ENCODE measurements at regions not wholly inside any gene's neighbourhood (a gene's known extent, or its start where the extent isn't known, plus 50 kb on each side); places are given as distances from the start of the nearest gene placed in this dataset.

DNA sequence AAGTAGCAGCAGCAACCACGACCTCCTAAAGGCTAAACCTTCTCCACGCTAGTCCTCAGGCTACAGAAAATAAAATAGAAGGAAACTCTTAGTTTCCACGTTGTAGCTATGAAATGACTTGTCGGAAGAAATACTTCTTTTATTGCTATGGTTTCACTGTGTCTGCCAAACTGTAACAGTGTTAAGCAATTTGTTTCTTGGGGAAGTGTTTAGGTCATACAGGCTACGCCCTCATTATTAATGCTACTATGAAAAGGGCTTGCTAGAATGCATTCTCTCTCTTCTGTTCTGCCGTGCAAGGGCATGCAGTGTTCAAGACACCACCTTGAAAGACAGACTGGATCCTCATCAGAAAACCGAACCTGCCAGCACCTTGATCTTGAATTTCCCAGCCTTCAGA is 462.7 kb downstream of the PLOD2 start:
- H3K9me3 Mint-ChIP-seq, result no peaks in the 10 kb centered on the region
- whole genome bisulfite sequencing (ENCODE audit: extremely low coverage, insufficient read length, low lambda C conversion rate), result no CpG with 5 or more reads among the region's 7 CpGs
- H3K4me1 Mint-ChIP-seq, result peaks cover 2 to 5% of the 10 kb centered on the region in 2 experiments; a peak in 3 of 4 replicates

More for the DNA sequence above, 462.7 kb downstream of the PLOD2 start:
- Histone ChIP-seq H2BK12ac (ENCODE audit: insufficient read length, low read depth, low read length) (no peak overlapping the region), H3K4me2 (ENCODE audit: insufficient read depth, insufficient read length, low read length) (no peak overlapping the region), H4K8ac (replicated peaks; ENCODE audit: insufficient read length, low read depth, low read length) (no peak overlapping the region), H3K27me3 (ENCODE audit: insufficient read depth, low read length) (no peaks in the 10 kb centered on the region), H2AFZ (ENCODE audit: low read length) (no peak overlapping the region), H4K91ac (ENCODE audit: insufficient read length, low read depth, low read length) (no peak overlapping the region), H3K27ac (ENCODE audit: insufficient read length, low read depth, low read length) (no peak overlapping the region), H2AK5ac (ENCODE audit: insufficient read length, low read length) (no peak overlapping the region), H2BK15ac (ENCODE audit: low read depth, low read length) (no peak overlapping the region), H3K23me2 (ENCODE audit: insufficient read length, low read depth, low read length, poor library complexity, severe bottlenecking) (no peaks in the 10 kb centered on the region), H2BK20ac (ENCODE audit: low read depth, low read length, poor library complexity, severe bottlenecking) (no peak overlapping the region), H3K9ac (ENCODE audit: extremely low read depth, insufficient read length, low read length) (no peak overlapping the region), H4K5ac (ENCODE audit: insufficient read length, low read depth, low read length) (no peak overlapping the region), H3K4me1 (ENCODE audit: insufficient read depth, low read length) (no peaks in the 10 kb centered on the region), H3K9me3 (ENCODE audit: control insufficient read depth, low read depth, low read length) (no peaks in the 10 kb centered on the region), H2BK5ac (ENCODE audit: insufficient read length, low read length) (no peak overlapping the region), H3K14ac (ENCODE audit: insufficient read depth, low read length) (no peak overlapping the region), H4K20me1 (ENCODE audit: control insufficient read depth, insufficient read depth, insufficient read length) (no peaks in the 10 kb centered on the region), H3K79me1 (ENCODE audit: insufficient read depth, low read depth, low read length, poor library complexity, severe bottlenecking) (no peaks in the 10 kb centered on the region), H3T11ph (ENCODE audit: low read length) (no peak overlapping the region), H3K18ac (ENCODE audit: insufficient read length, low read depth, low read length) (no peak overlapping the region), H2BK120ac (ENCODE audit: low read depth, low read length, poor library complexity, severe bottlenecking) (no peak overlapping the region), H3K4ac (ENCODE audit: low read depth, low read length) (no peak overlapping the region), H3K79me2 (ENCODE audit: insufficient read depth, low read length) (no peaks in the 10 kb centered on the region), H3K23ac (ENCODE audit: insufficient read length, low read depth, low read length) (no peak overlapping the region), H3K56ac (ENCODE audit: insufficient read length, low read depth, low read length) (no peak overlapping the region)
- Mint-ChIP-seq H3K27ac (peak overlapping the region in 1 of 3 experiments; percentile 49; a peak in 1 of 7 replicates), H3K4me3 (no peak overlapping the region), H3K36me3 (ENCODE audit: insufficient read depth in 1 of 3, low read depth in 3 of 3) (no peaks in the 10 kb centered on the region; a peak in 1 of 7 replicates), H3K27me3 (ENCODE audit: low read depth) (no peaks in the 10 kb centered on the region)
- no peak for DNase-seq
- TF ChIP-seq, protein P1, sequence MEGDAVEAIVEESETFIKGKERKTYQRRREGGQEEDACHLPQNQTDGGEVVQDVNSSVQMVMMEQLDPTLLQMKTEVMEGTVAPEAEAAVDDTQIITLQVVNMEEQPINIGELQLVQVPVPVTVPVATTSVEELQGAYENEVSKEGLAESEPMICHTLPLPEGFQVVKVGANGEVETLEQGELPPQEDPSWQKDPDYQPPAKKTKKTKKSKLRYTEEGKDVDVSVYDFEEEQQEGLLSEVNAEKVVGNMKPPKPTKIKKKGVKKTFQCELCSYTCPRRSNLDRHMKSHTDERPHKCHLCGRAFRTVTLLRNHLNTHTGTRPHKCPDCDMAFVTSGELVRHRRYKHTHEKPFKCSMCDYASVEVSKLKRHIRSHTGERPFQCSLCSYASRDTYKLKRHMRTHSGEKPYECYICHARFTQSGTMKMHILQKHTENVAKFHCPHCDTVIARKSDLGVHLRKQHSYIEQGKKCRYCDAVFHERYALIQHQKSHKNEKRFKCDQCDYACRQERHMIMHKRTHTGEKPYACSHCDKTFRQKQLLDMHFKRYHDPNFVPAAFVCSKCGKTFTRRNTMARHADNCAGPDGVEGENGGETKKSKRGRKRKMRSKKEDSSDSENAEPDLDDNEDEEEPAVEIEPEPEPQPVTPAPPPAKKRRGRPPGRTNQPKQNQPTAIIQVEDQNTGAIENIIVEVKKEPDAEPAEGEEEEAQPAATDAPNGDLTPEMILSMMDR (conservative IDR thresholded peaks at IDR 0.05), result no peak

Measured in H9 (cell line).